Activated naive CD4-positive, alpha-beta T cell treated with anti-CD3 and anti-CD28 coated beads for 36 hours (primary cell): ENCODE measurements at regions not wholly inside any gene's neighbourhood (a gene's known extent, or its start where the extent isn't known, plus 50 kb on each side); places are given as distances from the start of the nearest gene placed in this dataset.

ENCODE experiments used
- CTCF ChIA-PET: fragments of 350-600 bp; sonication (Branson Sonifier 250); formaldehyde crosslinking; loops from one replicate; lab custom pipeline; 2021; ENCODE audit warnings: antibody characterized with exemption; lab: Charles Lee
- DNase-seq: peaks from one replicate; pipeline ENCODE4 v3.0.0-alpha.2; 2020
- H3K27ac Mint-ChIP-seq: one replicate; pipeline ENCODE4 v1.8.0; 2021; ENCODE audit warnings: mild to moderate bottlenecking, mixed read lengths
- H3K27me3 Mint-ChIP-seq: one replicate; pipeline ENCODE4 v1.8.0; 2021; ENCODE audit warnings: low read depth, mixed read lengths
- H3K36me3 Mint-ChIP-seq: one replicate; pipeline ENCODE4 v1.8.0; 2021; ENCODE audit warnings: low read depth, mixed read lengths
- H3K4me1 Mint-ChIP-seq: one replicate; pipeline ENCODE4 v1.8.0; 2021; ENCODE audit warnings: low read depth, mixed read lengths
- H3K4me3 Mint-ChIP-seq: one replicate; pipeline ENCODE4 v1.8.0; 2021; ENCODE audit warnings: mild to moderate bottlenecking, moderate library complexity, mixed read lengths
- H3K9me3 Mint-ChIP-seq: one replicate; pipeline ENCODE4 v1.8.0; 2021; ENCODE audit warnings: mixed read lengths
- intact Hi-C: fragments of 100-400 bp; cut with micrococcal nuclease; formaldehyde crosslinking; loops from one replicate; pipeline ENCODE4 v1.15.1; 2023

DNA sequence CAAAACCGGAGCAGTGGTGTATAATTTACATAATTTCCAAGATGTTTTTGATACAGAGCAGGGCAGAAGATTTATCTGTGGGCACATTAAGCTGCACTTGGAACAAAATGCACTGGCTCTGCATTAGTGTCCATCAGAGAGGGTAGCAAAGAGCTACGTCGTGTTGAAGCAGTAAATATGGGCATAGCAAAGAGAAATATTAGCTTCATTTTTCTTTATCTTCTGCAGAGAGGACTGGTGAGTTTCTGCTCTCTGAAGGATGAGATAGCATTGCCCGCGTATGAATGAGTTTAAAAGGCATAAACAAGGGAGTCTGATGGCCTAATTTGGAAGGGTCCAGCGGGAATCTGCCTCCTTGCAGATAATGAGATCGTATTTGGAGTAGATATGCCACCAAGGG lies 227.8 kb upstream of the CDH11 start:
- no peak for DNase-seq
- Mint-ChIP-seq H3K27ac (no peak overlapping the region), H3K4me3 (no peak overlapping the region), H3K4me1 (no peaks in the 10 kb centered on the region), H3K9me3 (peaks cover 6% of the 10 kb centered on the region), H3K27me3 (no peaks in the 10 kb centered on the region), H3K36me3 (no peaks in the 10 kb centered on the region)
- intact Hi-C loops, result no loop called here
- CTCF ChIA-PET, result no interaction called here

DNA sequence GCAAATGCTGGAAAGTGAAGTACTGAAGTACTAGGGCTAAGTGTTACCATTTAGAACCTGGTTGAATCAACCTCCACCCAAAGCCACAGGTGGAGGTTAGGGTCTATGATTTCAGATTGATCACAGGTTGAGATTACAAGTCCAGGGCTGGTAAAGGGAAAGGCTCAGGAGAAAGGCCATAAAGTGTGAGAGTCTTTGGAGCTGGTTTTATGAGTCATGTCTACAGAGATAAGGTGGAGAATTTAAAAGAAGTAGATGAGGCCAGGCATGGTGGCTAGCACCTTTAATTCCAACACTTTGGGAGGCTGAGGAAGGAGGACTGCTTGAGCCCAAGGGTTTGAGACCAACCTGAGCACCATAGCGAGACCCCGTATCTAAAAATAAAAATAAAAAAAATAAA lies 221.7 kb upstream of the CDH11 start:
- no peak for DNase-seq
- H3K9me3 Mint-ChIP-seq, result peaks cover 5% of the 10 kb centered on the region
- no peaks in the 10 kb centered on the region for H3K36me3 Mint-ChIP-seq
- no peaks in the 10 kb centered on the region for H3K27me3 Mint-ChIP-seq
- intact Hi-C loops, result no loop called here
- no peak overlapping the region for H3K4me3 Mint-ChIP-seq
- CTCF ChIA-PET, result no interaction called here
- no peak overlapping the region for H3K27ac Mint-ChIP-seq
- H3K4me1 Mint-ChIP-seq, result no peaks in the 10 kb centered on the region

DNA sequence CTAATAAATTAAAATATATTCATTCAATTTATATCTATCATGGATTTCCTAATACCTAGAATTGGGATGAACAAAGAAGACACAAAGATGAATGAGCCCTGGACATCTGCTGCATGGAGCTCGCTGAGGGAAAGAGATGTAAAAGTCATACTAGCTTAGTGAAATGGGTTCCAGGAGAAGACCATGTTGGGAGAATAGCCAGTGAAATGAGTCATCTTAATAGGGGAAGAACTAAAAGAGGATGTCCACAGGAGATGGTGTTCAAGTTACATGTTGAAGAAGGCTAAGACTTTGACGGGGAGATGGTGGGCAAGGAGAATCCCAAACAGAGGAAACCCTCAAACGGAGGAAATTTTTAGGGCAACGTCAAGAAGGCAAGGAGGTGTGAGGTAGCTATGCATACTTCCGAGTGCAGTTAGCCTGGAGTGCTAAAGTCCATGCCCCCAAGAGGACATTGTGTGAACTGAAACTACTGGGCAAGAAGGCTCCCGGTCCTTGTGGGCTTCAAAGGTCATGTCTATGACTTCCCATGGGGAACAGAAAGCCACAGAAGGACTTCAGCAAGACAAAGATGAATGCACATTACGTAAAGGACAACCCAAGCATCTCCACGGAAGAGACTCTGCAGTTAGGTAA lies 220.5 kb upstream of the CDH11 start:
- Mint-ChIP-seq H3K4me3 (no peak overlapping the region), H3K36me3 (no peaks in the 10 kb centered on the region), H3K27me3 (no peaks in the 10 kb centered on the region), H3K27ac (no peak overlapping the region), H3K4me1 (no peaks in the 10 kb centered on the region), H3K9me3 (peaks cover 3% of the 10 kb centered on the region)
- DNase-seq, result no peak
- CTCF ChIA-PET, result no interaction called here
- intact Hi-C loops, result no loop called here

DNA sequence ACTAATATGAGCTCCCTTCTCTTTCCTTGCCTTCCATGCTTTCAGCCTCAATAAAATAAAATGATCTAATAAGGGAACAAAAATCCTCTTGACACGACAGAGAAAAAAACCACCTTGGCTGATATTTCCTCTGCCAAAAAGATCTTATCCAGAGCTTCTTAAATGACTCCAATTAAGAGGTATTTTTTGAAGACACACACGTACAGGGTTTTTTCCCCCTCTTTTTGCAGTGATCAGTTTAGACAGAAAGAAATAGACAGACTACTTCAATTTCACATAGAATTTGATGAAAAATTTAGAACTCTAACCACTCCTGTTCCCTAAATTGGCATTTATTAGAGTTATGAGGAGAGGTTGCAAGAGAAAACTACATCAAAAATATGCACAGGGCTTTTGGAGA lies 217.2 kb upstream of the CDH11 start:
- CTCF ChIA-PET, result no interaction called here
- DNase-seq, result no peak
- Mint-ChIP-seq H3K27me3 (no peaks in the 10 kb centered on the region), H3K9me3 (peaks cover 5% of the 10 kb centered on the region), H3K4me1 (no peaks in the 10 kb centered on the region), H3K36me3 (no peaks in the 10 kb centered on the region), H3K4me3 (no peak overlapping the region), H3K27ac (no peak overlapping the region)
- intact Hi-C loops, result no loop called here

DNA sequence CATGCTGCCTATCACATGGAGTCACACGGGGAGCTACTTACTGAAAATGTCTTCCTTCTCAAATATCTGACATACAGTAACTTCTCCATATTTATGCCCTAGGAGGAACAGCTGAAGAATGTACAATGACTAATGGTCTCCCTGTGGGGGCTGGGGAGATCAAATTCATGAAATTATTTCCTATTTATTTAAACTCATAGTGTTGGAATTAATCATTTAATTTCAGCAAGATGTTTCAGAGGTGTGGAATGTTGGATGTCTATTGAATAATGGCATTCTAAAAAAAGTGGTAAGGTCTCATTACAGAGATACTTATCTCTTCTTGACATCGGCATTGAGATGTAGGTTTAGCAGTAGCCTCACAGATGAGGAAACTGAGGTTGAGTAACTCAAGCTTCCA lies 214.3 kb upstream of the CDH11 start:
- no peak overlapping the region for H3K27ac Mint-ChIP-seq
- CTCF ChIA-PET, result no interaction called here
- H3K27me3 Mint-ChIP-seq, result no peaks in the 10 kb centered on the region
- no peak overlapping the region for H3K4me3 Mint-ChIP-seq
- no peaks in the 10 kb centered on the region for H3K4me1 Mint-ChIP-seq
- H3K36me3 Mint-ChIP-seq, result no peaks in the 10 kb centered on the region
- no peak for DNase-seq
- intact Hi-C loops, result no loop called here
- H3K9me3 Mint-ChIP-seq, result peaks cover 2% of the 10 kb centered on the region

DNA sequence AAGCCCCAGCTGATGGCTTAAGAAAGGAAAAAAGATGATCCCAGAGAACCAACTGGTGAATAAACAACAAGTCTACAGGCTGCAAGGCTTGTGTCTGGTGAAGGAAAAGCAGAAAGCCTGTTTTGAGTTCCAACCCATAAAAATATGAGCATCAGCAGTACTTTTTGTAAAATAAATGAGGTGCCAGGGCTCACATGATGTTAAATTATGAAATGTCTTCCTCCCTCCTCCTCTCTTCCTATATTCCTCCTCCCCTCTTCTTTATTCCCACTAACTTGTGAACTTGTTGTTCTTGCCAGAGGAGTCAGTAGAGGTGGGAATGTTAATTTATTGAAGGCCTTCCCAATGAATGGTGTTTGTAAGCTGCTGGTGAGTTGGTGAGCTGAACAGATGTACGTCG lies 212.2 kb upstream of the CDH11 start:
- CTCF ChIA-PET, result no interaction called here

DNA sequence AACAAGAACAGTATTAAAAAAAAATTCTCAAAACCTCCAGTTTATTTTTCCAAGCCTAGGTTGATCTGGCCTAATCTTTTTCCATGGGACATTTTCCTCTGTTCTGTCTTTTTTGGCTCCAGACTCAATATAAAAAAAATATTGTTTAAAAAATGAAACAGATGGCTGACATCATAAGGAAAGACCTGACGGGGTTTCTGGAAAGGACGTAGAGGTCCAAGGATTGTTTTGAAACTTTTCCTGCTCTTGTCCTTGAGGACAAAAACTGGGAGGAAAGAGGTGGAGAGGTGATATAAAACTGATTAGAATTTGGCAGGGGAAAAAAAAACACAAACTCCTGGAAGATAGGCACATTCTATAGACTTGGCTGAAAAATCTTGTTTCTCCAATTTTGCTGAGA lies 211.4 kb upstream of the CDH11 start:
- CTCF ChIA-PET, result no interaction called here
- intact Hi-C loops, result no loop called here

More for the DNA sequence above, 212.2 kb upstream of the CDH11 start:
- Mint-ChIP-seq H3K36me3 (no peaks in the 10 kb centered on the region), H3K9me3 (peaks cover 5% of the 10 kb centered on the region), H3K4me1 (no peaks in the 10 kb centered on the region), H3K27ac (no peak overlapping the region), H3K27me3 (no peaks in the 10 kb centered on the region), H3K4me3 (no peak overlapping the region)
- no peak for DNase-seq
- intact Hi-C loops, result no loop called here

DNA sequence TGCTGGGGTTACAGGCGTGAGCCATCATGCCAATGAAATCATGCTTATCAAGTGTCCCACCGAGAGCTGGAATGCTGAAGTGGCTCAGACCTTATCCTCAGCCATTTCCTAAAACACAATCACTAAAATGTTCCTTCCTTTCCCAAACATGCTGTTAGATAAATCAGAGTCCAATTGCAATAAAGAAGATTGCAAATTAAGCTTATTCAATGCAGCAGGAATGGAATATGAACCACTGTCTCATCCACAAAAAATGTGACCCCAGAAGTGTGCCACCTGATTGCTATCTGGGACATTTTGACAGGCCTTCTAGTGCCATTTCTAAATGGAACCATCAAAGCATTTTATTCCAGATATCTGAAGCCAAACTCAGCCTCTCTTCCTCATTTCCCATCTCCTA lies 205.5 kb upstream of the CDH11 start:
- CTCF ChIA-PET, result no interaction called here
- H3K4me3 Mint-ChIP-seq, result no peak overlapping the region
- no peaks in the 10 kb centered on the region for H3K27me3 Mint-ChIP-seq
- no peaks in the 10 kb centered on the region for H3K4me1 Mint-ChIP-seq
- H3K9me3 Mint-ChIP-seq, result peaks cover 3% of the 10 kb centered on the region
- no peak overlapping the region for H3K27ac Mint-ChIP-seq
- no peaks in the 10 kb centered on the region for H3K36me3 Mint-ChIP-seq
- intact Hi-C loops, result loop anchor here (10.0 kb wide), 1 partner anchor 203 kb away; the partner anchor contains the start of gene CDH11
- DNase-seq, result no peak

More for the DNA sequence above, 211.4 kb upstream of the CDH11 start:
- Mint-ChIP-seq H3K36me3 (no peaks in the 10 kb centered on the region), H3K4me3 (no peak overlapping the region), H3K27ac (no peak overlapping the region), H3K27me3 (no peaks in the 10 kb centered on the region), H3K9me3 (peaks cover 5% of the 10 kb centered on the region), H3K4me1 (no peaks in the 10 kb centered on the region)
- no peak for DNase-seq

DNA sequence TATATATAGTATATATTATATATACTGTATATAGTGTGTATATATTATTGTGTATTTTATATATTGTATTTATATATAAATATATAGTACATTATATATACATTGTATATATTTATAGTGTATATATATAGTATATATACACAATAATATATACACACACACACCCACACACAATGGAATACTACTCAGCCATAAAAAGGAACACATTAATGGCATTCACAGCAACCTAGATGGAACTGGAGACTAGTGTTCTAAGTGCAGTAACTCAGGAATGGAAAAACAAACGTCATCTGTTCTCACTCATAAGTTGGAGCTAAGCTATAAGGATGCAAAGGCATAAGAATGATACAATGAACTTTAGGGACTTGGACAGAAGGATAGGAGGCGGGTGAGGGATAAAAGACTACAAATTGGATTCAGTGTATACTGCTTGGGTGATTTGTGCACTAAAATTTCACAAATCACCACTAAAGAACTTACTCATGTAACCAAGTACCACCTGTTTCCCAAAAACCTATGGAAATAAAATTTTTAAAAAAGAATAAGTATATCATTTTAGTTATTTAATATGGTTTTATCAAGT lies 201.9 kb upstream of the CDH11 start:
- intact Hi-C loops, result loop anchor here (10.0 kb wide), 1 partner anchor 199 kb away; the partner anchor contains the start of gene CDH11

DNA sequence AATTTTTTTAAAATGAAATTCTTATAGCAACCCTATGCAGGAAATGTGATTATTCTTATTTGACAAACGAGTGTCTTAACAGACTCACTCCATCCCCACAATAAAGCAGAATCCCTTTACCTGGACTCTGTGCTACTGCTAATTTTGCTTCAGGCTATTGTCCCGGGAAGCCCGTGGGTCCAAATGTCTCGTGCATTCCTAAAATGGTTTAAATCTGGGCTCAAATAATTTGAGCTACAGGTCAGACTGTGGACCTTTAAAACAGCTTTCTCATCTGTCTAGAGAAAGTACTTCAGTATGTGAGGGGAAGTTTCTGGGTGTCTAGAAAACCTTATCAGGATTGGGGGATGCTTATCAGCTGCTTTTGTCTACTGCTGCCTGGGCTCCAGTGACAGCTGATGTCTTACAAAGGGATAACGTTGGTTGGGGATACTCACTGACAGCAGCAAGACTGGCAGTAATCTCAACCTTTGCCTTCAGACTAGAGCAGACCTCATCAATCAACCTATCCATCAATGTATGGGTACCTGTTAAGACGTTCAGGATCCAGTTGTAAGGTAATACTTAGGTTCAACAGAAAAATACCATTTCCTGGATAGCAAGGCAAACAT lies 197.9 kb upstream of the CDH11 start:
- Mint-ChIP-seq H3K4me3 (no peak overlapping the region), H3K36me3 (no peaks in the 10 kb centered on the region), H3K4me1 (no peaks in the 10 kb centered on the region), H3K9me3 (no peaks in the 10 kb centered on the region), H3K27me3 (no peaks in the 10 kb centered on the region), H3K27ac (no peak overlapping the region)
- no peak for DNase-seq
- CTCF ChIA-PET, result no interaction called here
- intact Hi-C loops, result loop anchor here (10.0 kb wide), 1 partner anchor 195 kb away; the partner anchor contains the start of gene CDH11

More for the DNA sequence above, 201.9 kb upstream of the CDH11 start:
- CTCF ChIA-PET, result no interaction called here
- DNase-seq, result no peak
- Mint-ChIP-seq H3K27me3 (no peaks in the 10 kb centered on the region), H3K27ac (no peak overlapping the region), H3K4me3 (no peak overlapping the region), H3K36me3 (no peaks in the 10 kb centered on the region), H3K9me3 (no peaks in the 10 kb centered on the region), H3K4me1 (no peaks in the 10 kb centered on the region)

DNA sequence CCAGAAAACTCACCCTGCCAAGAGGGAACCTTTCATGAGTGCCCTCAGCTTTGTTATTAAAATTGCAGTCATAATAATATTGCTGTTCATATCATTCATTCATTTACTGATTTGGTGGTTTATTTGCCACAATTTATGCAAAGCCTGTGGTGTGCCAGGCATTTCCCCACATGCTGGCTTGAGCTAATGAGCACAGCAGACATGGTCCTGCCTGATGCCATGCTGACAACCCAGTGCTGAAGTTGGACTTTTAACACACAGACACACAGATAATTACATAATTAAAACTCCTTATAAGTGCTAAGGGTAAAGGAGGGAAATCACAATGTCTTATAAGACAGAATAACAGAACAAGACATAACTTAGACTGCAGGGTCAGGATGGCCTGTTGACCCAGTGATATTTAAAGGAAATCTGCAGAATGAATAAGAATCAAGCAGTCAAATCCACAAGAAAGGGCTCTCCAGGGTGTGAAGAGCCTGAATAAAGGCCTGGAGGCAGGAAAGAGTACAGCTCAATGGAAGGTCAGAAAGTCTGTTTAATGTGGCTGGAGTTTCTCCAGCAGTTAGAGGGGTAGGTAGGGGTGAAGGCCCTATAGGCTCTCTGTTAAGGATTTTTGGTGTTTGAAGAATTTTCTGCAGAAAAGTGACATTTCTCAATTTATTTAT lies 196.9 kb upstream of the CDH11 start:
- H3K27ac Mint-ChIP-seq, result no peak overlapping the region
- CTCF ChIA-PET, result no interaction called here
- DNase-seq, result no peak
- H3K9me3 Mint-ChIP-seq, result no peaks in the 10 kb centered on the region
- H3K4me1 Mint-ChIP-seq, result no peaks in the 10 kb centered on the region
- H3K27me3 Mint-ChIP-seq, result no peaks in the 10 kb centered on the region
- intact Hi-C loops, result no loop called here
- H3K4me3 Mint-ChIP-seq, result no peak overlapping the region
- H3K36me3 Mint-ChIP-seq, result no peaks in the 10 kb centered on the region

DNA sequence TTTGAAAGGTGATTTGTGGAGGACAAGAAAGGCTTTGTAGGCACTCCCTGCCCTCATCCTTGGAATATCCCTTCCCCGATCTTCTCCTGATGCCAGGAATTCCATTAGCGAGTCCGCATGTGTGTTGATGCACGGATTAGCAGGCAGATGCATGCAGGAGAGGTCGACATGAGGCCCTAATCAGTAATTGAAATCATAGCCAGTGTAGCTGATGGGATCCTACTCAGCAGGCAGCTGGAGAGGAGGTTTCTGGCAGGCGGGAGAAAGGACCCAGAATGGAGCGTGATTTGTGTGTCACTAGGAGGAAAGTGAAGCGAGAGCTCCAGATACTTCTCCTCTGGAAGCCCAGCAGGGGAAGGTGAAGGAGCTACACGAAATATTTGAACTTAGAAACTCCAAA lies 196.3 kb upstream of the CDH11 start:
- no peak for DNase-seq
- Mint-ChIP-seq H3K36me3 (no peaks in the 10 kb centered on the region), H3K27ac (no peak overlapping the region), H3K9me3 (no peaks in the 10 kb centered on the region), H3K4me1 (no peaks in the 10 kb centered on the region), H3K4me3 (no peak overlapping the region), H3K27me3 (no peaks in the 10 kb centered on the region)
- CTCF ChIA-PET, result no interaction called here
- intact Hi-C loops, result no loop called here
